ENCODE measurements at regions not wholly inside any gene's neighbourhood (a gene's known extent, or its start where the extent isn't known, plus 50 kb on each side); places are given as distances from the start of the nearest gene placed in this dataset.

GRCh38 chr6:97732045-97732444 is 449.0 kb upstream of the MMS22L start:
- Histone ChIP-seq H3K36me3 (ENCODE audit: insufficient read depth, low read length, poor library complexity, severe bottlenecking) (no peaks in the 10 kb centered on the region), H3K27me3 (replicated peaks; ENCODE audit: insufficient read depth, low read depth, low read length, poor library complexity) (no peaks in the 10 kb centered on the region), H3K9me3 (ENCODE audit: low read depth, low read length, poor library complexity, severe bottlenecking) (no peaks in the 10 kb centered on the region), H3K4me3 (ENCODE audit: low read depth, low read length, poor library complexity, severe bottlenecking) (no peak overlapping the region), H3K27ac (ENCODE audit: low read depth, low read length, poor library complexity, severe bottlenecking) (no peak overlapping the region), H3K4me1 (ENCODE audit: insufficient read depth, low read length, poor library complexity, severe bottlenecking) (peaks cover 8% of the 10 kb centered on the region)
- ChIA-PET POLR2A (ENCODE audit: low non-redundant PET) (no interaction called here), CTCF (no interaction called here)
- no peak for TF ChIP-seq EZH2 (IDR thresholded peaks at IDR 0.05; ENCODE audit: borderline replicate concordance, low read depth, low read length, poor library complexity, severe bottlenecking)
- no peak for TF ChIP-seq CTCF (conservative IDR thresholded peaks at IDR 0.05; ENCODE audit: low read depth, low read length)
- no TSS peak for BruUV-seq (replicated peaks)
- intact Hi-C loops (cut with micrococcal nuclease; ENCODE audit: unreplicated experiment): no loop called here
- DNase-seq (ENCODE audit: low spot score): no peak

- Histone ChIP-seq H3K4me1 (ENCODE audit: insufficient read depth, low read length, poor library complexity, severe bottlenecking) (no peaks in the 10 kb centered on the region), H3K27ac (ENCODE audit: low read depth, low read length, poor library complexity, severe bottlenecking) (no peak overlapping the region), H3K9me3 (ENCODE audit: low read depth, low read length, poor library complexity, severe bottlenecking) (no peaks in the 10 kb centered on the region), H3K27me3 (replicated peaks; ENCODE audit: insufficient read depth, low read depth, low read length, poor library complexity) (no peaks in the 10 kb centered on the region), H3K4me3 (ENCODE audit: low read depth, low read length, poor library complexity, severe bottlenecking) (no peak overlapping the region), H3K36me3 (ENCODE audit: insufficient read depth, low read length, poor library complexity, severe bottlenecking) (no peaks in the 10 kb centered on the region)
- BruUV-seq (replicated peaks): no TSS peak
- intact Hi-C loops (cut with micrococcal nuclease; ENCODE audit: unreplicated experiment): no loop called here
- ChIA-PET POLR2A (ENCODE audit: low non-redundant PET) (no interaction called here), CTCF (no interaction called here)
- TF ChIP-seq CTCF (conservative IDR thresholded peaks at IDR 0.05; ENCODE audit: low read depth, low read length) (no peak), EZH2 (IDR thresholded peaks at IDR 0.05; ENCODE audit: borderline replicate concordance, low read depth, low read length, poor library complexity, severe bottlenecking) (no peak)
- no peak for DNase-seq (ENCODE audit: low spot score)
These were observed 474.6 kb upstream of the MMS22L start for GRCh38 chr6:97757575-97757974.

GRCh38 chr6:97765461-97765860 is 482.4 kb upstream of the MMS22L start:
- no peak for DNase-seq (ENCODE audit: low spot score)
- Histone ChIP-seq H3K27ac (ENCODE audit: low read depth, low read length, poor library complexity, severe bottlenecking) (no peak overlapping the region), H3K9me3 (ENCODE audit: low read depth, low read length, poor library complexity, severe bottlenecking) (no peaks in the 10 kb centered on the region), H3K27me3 (replicated peaks; ENCODE audit: insufficient read depth, low read depth, low read length, poor library complexity) (no peaks in the 10 kb centered on the region), H3K4me3 (ENCODE audit: low read depth, low read length, poor library complexity, severe bottlenecking) (no peak overlapping the region), H3K36me3 (ENCODE audit: insufficient read depth, low read length, poor library complexity, severe bottlenecking) (no peaks in the 10 kb centered on the region), H3K4me1 (ENCODE audit: insufficient read depth, low read length, poor library complexity, severe bottlenecking) (no peaks in the 10 kb centered on the region)
- BruUV-seq (replicated peaks): no TSS peak
- TF ChIP-seq EZH2 (IDR thresholded peaks at IDR 0.05; ENCODE audit: borderline replicate concordance, low read depth, low read length, poor library complexity, severe bottlenecking) (no peak), CTCF (conservative IDR thresholded peaks at IDR 0.05; ENCODE audit: low read depth, low read length) (no peak)
- POLR2A ChIA-PET (ENCODE audit: low non-redundant PET): no interaction called here
- CTCF ChIA-PET: no interaction called here
- intact Hi-C loops (cut with micrococcal nuclease; ENCODE audit: unreplicated experiment): no loop called here
